ENCODE measurements at regions not wholly inside any gene's neighbourhood (a gene's known extent, or its start where the extent isn't known, plus 50 kb on each side); places are given as distances from the start of the nearest gene placed in this dataset.

DNA sequence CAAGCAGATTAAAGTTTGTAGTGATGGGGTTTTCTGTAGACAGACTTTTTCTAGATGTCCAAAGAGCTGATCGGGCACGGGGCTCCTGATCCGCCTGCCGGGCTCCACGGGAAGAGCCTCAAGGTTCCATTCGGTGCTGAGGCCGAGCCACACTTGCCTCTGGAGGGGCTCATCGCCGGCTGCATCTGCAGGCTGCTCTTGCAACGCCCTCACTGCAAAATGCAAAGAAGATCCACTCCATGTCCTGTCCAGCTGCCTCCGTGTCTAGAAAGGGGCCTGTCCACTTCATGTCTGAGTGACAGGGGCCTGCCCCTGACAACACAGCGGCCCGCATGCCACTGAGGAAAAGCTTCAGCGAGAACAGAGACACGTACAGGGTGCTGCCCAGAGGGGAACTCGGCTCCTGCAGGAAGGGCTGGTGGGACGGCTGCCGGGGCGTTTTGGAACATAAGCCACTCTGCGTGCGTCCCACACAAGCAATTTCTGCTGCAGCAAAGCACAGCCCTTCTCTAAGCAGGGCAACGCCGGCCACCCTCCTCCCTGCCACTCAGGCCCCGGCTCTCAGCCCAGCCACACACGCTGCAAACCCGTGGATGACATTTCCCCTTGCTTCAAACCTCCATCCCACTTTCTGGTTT, 53.6 kb upstream of the CTDP1 start:
- TF ChIP-seq POLR2A (IDR thresholded peaks at IDR 0.05) (no peak), CTCF (IDR thresholded peaks at IDR 0.05) (no peak)

Data from ovary (tissue), 3 donors.